HG03175 (cell line): ENCODE measurements at regions not wholly inside any gene's neighbourhood (a gene's known extent, or its start where the extent isn't known, plus 50 kb on each side); places are given as distances from the start of the nearest gene placed in this dataset.

ENCODE experiments used
- ATAC-seq: cut with Tn5 transposase; IDR thresholded peaks from one replicate; pipeline ENCODE4 v1.9.1; 2021; ENCODE audit warnings: mild to moderate bottlenecking, moderate library complexity; ENCODE audit not compliant: unreplicated experiment

DNA sequence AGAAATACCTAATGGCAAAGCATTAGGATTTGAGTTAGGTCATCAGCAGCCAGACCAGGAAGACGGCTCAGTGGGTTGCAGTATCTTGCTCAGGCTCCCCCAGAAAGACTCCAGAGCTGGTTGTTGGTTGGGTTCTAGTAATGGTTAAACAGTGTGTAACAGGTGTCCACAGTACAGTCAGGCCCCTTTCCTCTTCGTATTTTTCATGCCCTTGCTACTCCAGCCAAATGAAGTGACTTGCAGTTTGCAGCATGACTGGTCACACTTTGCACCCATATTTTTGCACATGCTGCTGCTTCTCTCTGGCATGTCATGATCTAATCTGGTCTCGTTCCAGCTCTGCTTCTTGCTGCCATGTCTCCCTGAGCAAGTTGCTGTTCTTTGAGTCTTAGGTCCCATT is 60.6 kb upstream of the TRPC7 start:
- ATAC-seq: no peak

GRCh38 chr5:136424835-136425584 is 59.7 kb upstream of the TRPC7 start:
- no peak for ATAC-seq

- ATAC-seq: no peak
These were observed 58.7 kb upstream of the TRPC7 start for GRCh38 chr5:136423944-136424606.

DNA sequence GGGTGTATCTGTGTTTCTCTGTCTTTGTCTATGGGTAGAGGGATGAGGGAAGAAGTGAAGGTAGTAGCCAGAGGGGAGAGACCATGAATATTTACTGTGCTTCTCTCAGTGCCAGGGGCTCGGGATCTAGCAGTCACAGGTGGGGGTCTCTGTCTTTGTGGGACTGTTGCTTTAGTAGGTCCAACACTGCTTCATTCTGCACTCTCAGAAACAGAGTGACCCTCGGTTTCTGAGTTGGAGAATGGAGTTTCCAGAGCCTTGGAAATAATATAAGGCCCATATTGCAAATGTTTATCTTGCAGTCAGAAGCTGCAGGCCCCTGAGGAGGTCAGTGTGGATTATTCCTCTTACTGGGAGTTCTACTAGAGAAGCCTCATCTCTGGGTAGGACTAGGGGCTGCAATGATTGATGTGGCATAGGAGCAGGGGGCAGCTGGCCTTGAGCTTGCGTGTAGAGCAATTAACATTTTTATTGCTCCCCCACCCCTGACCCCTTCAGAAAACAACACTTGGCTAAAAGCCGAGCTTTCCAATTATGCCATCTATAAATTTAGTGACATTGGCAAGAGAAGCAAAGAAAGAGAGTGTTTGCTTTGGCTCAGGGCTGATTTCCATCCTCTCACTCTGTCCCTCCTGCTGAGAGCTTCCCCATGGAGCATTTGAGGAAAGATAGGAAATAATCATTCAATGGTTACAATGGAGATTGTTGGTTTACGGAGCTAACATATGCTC is 55.0 kb upstream of the TRPC7 start:
- ATAC-seq: no peak

- ATAC-seq: no peak
These were observed 53.0 kb upstream of the TRPC7 start for GRCh38 chr5:136418301-136418700.
